GM12878 (cell line): ENCODE measurements at regions not wholly inside any gene's neighbourhood (a gene's known extent, or its start where the extent isn't known, plus 50 kb on each side); places are given as distances from the start of the nearest gene placed in this dataset.

ENCODE experiments used
- ATAC-seq: fragments of 200-7000 bp; cut with Tn5 transposase; 3 replicates; pipeline ENCODE4 v1.9.1; 2020; ENCODE audit warnings: mild to moderate bottlenecking, moderate library complexity
- BruUV-seq: library from RNA; stranded (reverse); fragments of 400-500 nt; replicated peaks from 2 replicates; lab custom pipeline; 2021; lab: Mats Ljungman, UMichigan
- CTCF ChIA-PET: fragments of 300-600 bp; sonication (Branson Sonifier 250); formaldehyde crosslinking; extraction: SDS; loops from one replicate; lab custom pipeline; 2021; ENCODE audit warnings: inconsistent platforms; lab: Yijun Ruan, JAX
- POLR2A ChIA-PET: fragments of 350-600 bp; formaldehyde crosslinking; extraction: SDS; loops from one replicate; lab custom pipeline; 2021; ENCODE audit warnings: inconsistent platforms; lab: Charles Lee
- RAD21 ChIA-PET: fragments of 300-600 bp; sonication (Branson Sonifier 250); formaldehyde crosslinking; loops from one replicate; lab custom pipeline; 2023; ENCODE audit warnings: antibody characterized with exemption; ENCODE audit not compliant: unreplicated experiment; lab: Charles Lee
- SMC1A ChIA-PET: fragments of 300-600 bp; sonication (Branson Sonifier 250); formaldehyde crosslinking; loops from one replicate; lab custom pipeline; 2023; ENCODE audit not compliant: unreplicated experiment, uncharacterized antibody; lab: Charles Lee
- DNase-seq: peaks from one replicate; pipeline ENCODE4 v3.0.0-alpha.2; 2011; ENCODE audit warnings: low read depth, low spot score
- FAIRE-seq: peaks from 3 replicates; lab custom pipeline; 2011; peaks lifted over from hg19 to GRCh38; lab: Jason Lieb, UNC
- H2AFZ ChIP-seq: 2 replicates; pipeline ENCODE4 v1.6.0; 2011; ENCODE audit warnings: low read depth, low read length, control low read depth; ENCODE audit not compliant: control insufficient read depth
- H3K27ac ChIP-seq: 2 replicates; pipeline ENCODE4 v1.5.1; 2011; ENCODE audit warnings: control low read depth; ENCODE audit not compliant: control insufficient read depth, insufficient read depth
- H3K27me3 ChIP-seq, 2 experiments: replicated peaks in 1 of 2; 2 replicates each; pipeline versions ENCODE4 v1.6.0 to v1.6.1; 2011; ENCODE audit warnings: low read length in 1 of 2; ENCODE audit not compliant: control insufficient read depth in 2 of 2, insufficient read depth in 2 of 2
- H3K36me3 ChIP-seq, 2 experiments: 2 replicates each; pipeline ENCODE4 v1.5.1; 2011; ENCODE audit warnings: low read length in 1 of 2; ENCODE audit not compliant: control insufficient read depth in 2 of 2, insufficient read depth in 2 of 2
- H3K4me1 ChIP-seq: 2 replicates; pipeline ENCODE4 v1.6.1; 2011; ENCODE audit warnings: mild to moderate bottlenecking, low read length, moderate library complexity, mixed read lengths; ENCODE audit not compliant: control insufficient read depth, insufficient read depth
- H3K4me2 ChIP-seq: 2 replicates; pipeline ENCODE4 v1.6.0; 2011; ENCODE audit warnings: control low read depth; ENCODE audit not compliant: control insufficient read depth, insufficient read depth
- H3K4me3 ChIP-seq: fragments of 200-600 bp; sonication (generic); 2 replicates; pipeline ENCODE4 v1.5.1; 2016
- H3K79me2 ChIP-seq: 2 replicates; pipeline ENCODE4 v1.6.0; 2011; ENCODE audit warnings: low read length; ENCODE audit not compliant: control insufficient read depth, insufficient read depth
- H3K9ac ChIP-seq: 2 replicates; pipeline ENCODE4 v1.8.0; 2011; ENCODE audit warnings: low read length, control low read depth, mixed read lengths; ENCODE audit not compliant: control insufficient read depth, insufficient read depth
- H3K9me3 ChIP-seq: replicated peaks from 3 replicates; pipeline ENCODE4 v1.5.1; 2011; ENCODE audit warnings: mild to moderate bottlenecking, low read length; ENCODE audit not compliant: control insufficient read depth, insufficient read depth
- H4K20me1 ChIP-seq: 2 replicates; pipeline ENCODE4 v1.6.0; 2011; ENCODE audit not compliant: control insufficient read depth, insufficient read depth
- ATF3 ChIP-seq: IDR thresholded peaks from 2 replicates; pipeline ENCODE4 v1.6.1; 2011; ENCODE audit warnings: low read depth, mild to moderate bottlenecking, low read length, moderate library complexity, borderline replicate concordance; ENCODE audit errors: extremely low read depth
- BACH1 ChIP-seq: fragments of 450-650 bp; IDR thresholded peaks from 2 replicates; pipeline ENCODE4 v1.6.1; 2017; ENCODE audit warnings: mild to moderate bottlenecking, borderline replicate concordance
- BMI1 ChIP-seq: fragments of 450-650 bp; IDR thresholded peaks from 2 replicates; pipeline ENCODE4 v1.6.1; 2016; ENCODE audit warnings: mild to moderate bottlenecking, moderate library complexity, borderline replicate concordance
- BRCA1 ChIP-seq: IDR thresholded peaks from 2 replicates; pipeline ENCODE4 v1.6.1; 2011; ENCODE audit warnings: low read depth, low read length, improper control_type of control experiment
- CBFB ChIP-seq: IDR thresholded peaks from 2 replicates; pipeline ENCODE4 v1.6.1; 2016; ENCODE audit warnings: antibody characterized with exemption, low read depth
- EZH2 ChIP-seq: IDR thresholded peaks from 2 replicates; pipeline ENCODE4 v1.6.1; 2012; ENCODE audit warnings: low read depth, mild to moderate bottlenecking, control low read depth, inconsistent platforms, low read length, borderline replicate concordance; ENCODE audit not compliant: control insufficient read depth
- FOS ChIP-seq: IDR thresholded peaks from 3 replicates; pipeline ENCODE4 v1.6.1; 2011; ENCODE audit warnings: borderline replicate concordance; ENCODE audit not compliant: insufficient read length; ENCODE audit errors: extremely low read depth
- HDAC2 ChIP-seq: fragments of 200-600 bp; sonication (generic); IDR thresholded peaks from 2 replicates; pipeline ENCODE4 v1.6.1; 2017
- HDAC6 ChIP-seq: fragments of 200-600 bp; sonication (generic); IDR thresholded peaks from one replicate; pipeline ENCODE4 v1.8.0; 2017; ENCODE audit warnings: antibody characterized with exemption; ENCODE audit not compliant: unreplicated experiment
- HDGF ChIP-seq: fragments of 450-650 bp; IDR thresholded peaks from 2 replicates; pipeline ENCODE4 v1.6.1; 2016; ENCODE audit warnings: antibody characterized with exemption
- NFIC ChIP-seq: IDR thresholded peaks from 2 replicates; pipeline ENCODE4 v1.6.1; 2012; ENCODE audit warnings: low read depth, mild to moderate bottlenecking, inconsistent platforms, low read length, moderate library complexity
- NFXL1 ChIP-seq: fragments of 450-650 bp; IDR thresholded peaks from 2 replicates; pipeline ENCODE4 v1.6.1; 2017; ENCODE audit warnings: antibody characterized with exemption, mild to moderate bottlenecking, borderline replicate concordance
- NR2F1 ChIP-seq: fragments of 450-650 bp; conservative IDR thresholded peaks from 2 replicates; pipeline ENCODE4 v1.6.1; 2017; ENCODE audit warnings: mild to moderate bottlenecking
- SIX5 ChIP-seq: IDR thresholded peaks from 2 replicates; pipeline ENCODE4 v1.6.1; 2011; ENCODE audit warnings: mild to moderate bottlenecking, low read depth, low read length, moderate library complexity; ENCODE audit not compliant: severe bottlenecking
- SUPT20H ChIP-seq: IDR thresholded peaks from 2 replicates; pipeline ENCODE4 v1.6.1; 2011; ENCODE audit warnings: low read depth, mild to moderate bottlenecking, low read length, moderate library complexity, borderline replicate concordance; ENCODE audit not compliant: control insufficient read depth
- ZNF217 ChIP-seq: fragments of 450-650 bp; IDR thresholded peaks from 2 replicates; pipeline ENCODE4 v1.6.1; 2017; ENCODE audit warnings: antibody characterized with exemption, mild to moderate bottlenecking
- WGBS: methylation state at CpG from one replicate; pipeline ENCODE4 v1.1.6; 2016; ENCODE audit warnings: low lambda C conversion rate; ENCODE audit not compliant: insufficient replicate concordance, insufficient coverage; ENCODE audit errors: missing lambda C conversion rate; 5-methylcytosine and 5-hydroxymethylcytosine counted together
- in situ Hi-C: fragments of 300-500 bp; cut with MboI; formaldehyde crosslinking; loops from 9 replicates; pipeline ENCODE4 v1.14.3; 2018; ENCODE audit warnings: mixed read lengths
- intact Hi-C: fragments of 100-400 bp; cut with micrococcal nuclease; formaldehyde crosslinking; loops from one replicate; pipeline ENCODE4 v1.14.2; 2022; ENCODE audit not compliant: unreplicated experiment

GRCh38 chr1:2909797-2910196 is 108.3 kb upstream of the TTC34 start:
- Histone ChIP-seq H3K36me3 (no peaks in the 10 kb centered on the region), H2AFZ (no peak overlapping the region), H3K9ac (no peak overlapping the region), H3K27ac (no peak overlapping the region), H4K20me1 (no peaks in the 10 kb centered on the region), H3K4me1 (no peaks in the 10 kb centered on the region), H3K9me3 (no peaks in the 10 kb centered on the region; the same call in 2 of the 3 replicates), H3K4me2 (no peak overlapping the region), H3K79me2 (no peaks in the 10 kb centered on the region), H3K4me3 (no peak overlapping the region), H3K27me3 (no peaks in the 10 kb centered on the region)
- ChIA-PET POLR2A (no interaction called here), SMC1A (no interaction called here), RAD21 (no interaction called here), CTCF (no interaction called here)
- in situ Hi-C loops = no loop called here
- no peak for ATAC-seq
- BruUV-seq = no TSS peak
- TF ChIP-seq BRCA1 = no peak
- WGBS = 13% methylated on average over 12 of the region's 14 CpGs
- no peak for DNase-seq
- FAIRE-seq = no peak
- intact Hi-C loops = no loop called here

GRCh38 chr1:2910211-2910610 is 108.7 kb upstream of the TTC34 start:
- in situ Hi-C loops = no loop called here
- Histone ChIP-seq H3K4me2 (no peak overlapping the region), H3K79me2 (no peaks in the 10 kb centered on the region), H3K27me3 (no peaks in the 10 kb centered on the region), H2AFZ (no peak overlapping the region), H3K4me3 (no peak overlapping the region), H3K36me3 (no peaks in the 10 kb centered on the region), H4K20me1 (no peaks in the 10 kb centered on the region), H3K27ac (no peak overlapping the region), H3K9me3 (no peaks in the 10 kb centered on the region; the same call in 2 of the 3 replicates), H3K4me1 (no peaks in the 10 kb centered on the region), H3K9ac (no peak overlapping the region)
- intact Hi-C loops = no loop called here
- FAIRE-seq (no peak), ATAC-seq (no peak), DNase-seq (no peak)
- BruUV-seq = no TSS peak
- POLR2A ChIA-PET = no interaction called here
- SMC1A ChIA-PET = no interaction called here
- CTCF ChIA-PET = no interaction called here
- 65% methylated on average over 8 of the region's 11 CpGs for WGBS
- RAD21 ChIA-PET = no interaction called here
- no peak for TF ChIP-seq NFIC
- TF ChIP-seq CBFB = no peak
- no peak for TF ChIP-seq FOS
- TF ChIP-seq ZNF217 = no peak
- no peak for TF ChIP-seq NFXL1
- TF ChIP-seq BMI1 = no peak
- no peak for TF ChIP-seq HDGF
- TF ChIP-seq EZH2 = no peak
- TF ChIP-seq SIX5 = no peak
- no peak for TF ChIP-seq SUPT20H
- no peak for TF ChIP-seq HDAC6
- TF ChIP-seq HDAC2 = no peak
- no peak for TF ChIP-seq NR2F1
- no peak for TF ChIP-seq BACH1
- no peak for TF ChIP-seq ATF3
